Peyer's patch (tissue), 4 donors: ENCODE measurements at regions not wholly inside any gene's neighbourhood (a gene's known extent, or its start where the extent isn't known, plus 50 kb on each side); places are given as distances from the start of the nearest gene placed in this dataset.

Experiments used
- DNase-seq, 3 donors: peaks; one replicate each; pipeline ENCODE4 v3.0.0-alpha.2; 2017 to 2019
- H3K27ac ChIP-seq, 4 donors: fragments of 200-600 bp; sonication (generic); one replicate each; pipeline ENCODE4 v1.5.1; 2016 to 2019
- H3K27me3 ChIP-seq, 2 donors: fragments of 200-600 bp; sonication (generic); one replicate each; pipeline ENCODE4 v1.5.1; 2019
- H3K36me3 ChIP-seq, 3 donors: fragments of 200-600 bp; sonication (generic); one replicate each; pipeline ENCODE4 v1.5.1; 2016 to 2019
- H3K4me1 ChIP-seq, 4 donors: fragments of 200-600 bp; sonication (generic); one replicate each; pipeline ENCODE4 v1.5.1; 2016 to 2019
- H3K4me3 ChIP-seq, 4 donors: fragments of 200-600 bp; sonication (generic); 1 replicate in 3 of 4; 2 replicates in 1 of 4; pipeline ENCODE4 v1.5.1; 2016 to 2019; ENCODE audit warnings: mild to moderate bottlenecking in 1 of 4
- H3K9me3 ChIP-seq, 4 donors: fragments of 200-600 bp; sonication (generic); one replicate each; pipeline ENCODE4 v1.5.1; 2016 to 2019; ENCODE audit warnings: mild to moderate bottlenecking in 1 of 4
- POLR2A ChIP-seq, 2 donors: fragments of 450-650 bp; IDR thresholded peaks; one replicate each; pipeline ENCODE4 v1.5.1; 2017; ENCODE audit warnings: antibody characterized with exemption in 2 of 2, mild to moderate bottlenecking in 2 of 2, moderate library complexity in 2 of 2
- TF ChIP-seq, protein P1 (sequence below), 6 experiments: fragments of 450-650 bp in 4 of 6; fragments of 200-600 bp in 2 of 6; sonication (generic) in 1 of 6; IDR thresholded peaks; one replicate each; pipeline ENCODE4 v1.5.1; 2017 to 2019; ENCODE audit warnings: antibody characterized with exemption in 6 of 6, mild to moderate bottlenecking in 3 of 6, moderate library complexity in 1 of 6

DNA sequence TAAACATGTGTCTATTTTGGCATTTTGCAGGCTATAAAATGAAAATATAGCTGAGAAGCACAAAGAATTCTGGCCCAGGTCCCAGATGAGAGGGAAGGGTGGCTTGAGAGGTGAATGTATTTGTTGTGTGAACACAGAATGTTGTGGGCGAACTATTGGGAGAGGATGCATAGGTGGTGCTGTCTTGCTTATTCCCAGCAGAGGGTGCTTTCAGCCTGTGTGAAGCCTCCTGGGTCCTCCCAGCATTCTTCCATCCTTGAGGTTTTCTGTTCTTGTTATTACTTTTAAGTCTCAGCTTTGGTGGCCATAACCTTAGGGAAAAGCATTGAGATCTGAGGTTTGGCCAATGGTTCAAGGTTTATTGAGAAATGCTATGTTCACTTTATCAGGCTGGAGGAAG, 108.7 kb upstream of the SNX19 start:
- no peaks in the 10 kb centered on the region for H3K27me3 ChIP-seq
- no peaks in the 10 kb centered on the region for H3K4me1 ChIP-seq
- no peak for DNase-seq
- no peak for TF ChIP-seq POLR2A (IDR thresholded peaks at IDR 0.05)
- TF ChIP-seq, protein P1, sequence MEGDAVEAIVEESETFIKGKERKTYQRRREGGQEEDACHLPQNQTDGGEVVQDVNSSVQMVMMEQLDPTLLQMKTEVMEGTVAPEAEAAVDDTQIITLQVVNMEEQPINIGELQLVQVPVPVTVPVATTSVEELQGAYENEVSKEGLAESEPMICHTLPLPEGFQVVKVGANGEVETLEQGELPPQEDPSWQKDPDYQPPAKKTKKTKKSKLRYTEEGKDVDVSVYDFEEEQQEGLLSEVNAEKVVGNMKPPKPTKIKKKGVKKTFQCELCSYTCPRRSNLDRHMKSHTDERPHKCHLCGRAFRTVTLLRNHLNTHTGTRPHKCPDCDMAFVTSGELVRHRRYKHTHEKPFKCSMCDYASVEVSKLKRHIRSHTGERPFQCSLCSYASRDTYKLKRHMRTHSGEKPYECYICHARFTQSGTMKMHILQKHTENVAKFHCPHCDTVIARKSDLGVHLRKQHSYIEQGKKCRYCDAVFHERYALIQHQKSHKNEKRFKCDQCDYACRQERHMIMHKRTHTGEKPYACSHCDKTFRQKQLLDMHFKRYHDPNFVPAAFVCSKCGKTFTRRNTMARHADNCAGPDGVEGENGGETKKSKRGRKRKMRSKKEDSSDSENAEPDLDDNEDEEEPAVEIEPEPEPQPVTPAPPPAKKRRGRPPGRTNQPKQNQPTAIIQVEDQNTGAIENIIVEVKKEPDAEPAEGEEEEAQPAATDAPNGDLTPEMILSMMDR (IDR thresholded peaks at IDR 0.05): no peak
- no peaks in the 10 kb centered on the region for H3K9me3 ChIP-seq
- H3K4me3 ChIP-seq: no peak overlapping the region
- no peaks in the 10 kb centered on the region for H3K36me3 ChIP-seq
- no peak overlapping the region for H3K27ac ChIP-seq

DNA sequence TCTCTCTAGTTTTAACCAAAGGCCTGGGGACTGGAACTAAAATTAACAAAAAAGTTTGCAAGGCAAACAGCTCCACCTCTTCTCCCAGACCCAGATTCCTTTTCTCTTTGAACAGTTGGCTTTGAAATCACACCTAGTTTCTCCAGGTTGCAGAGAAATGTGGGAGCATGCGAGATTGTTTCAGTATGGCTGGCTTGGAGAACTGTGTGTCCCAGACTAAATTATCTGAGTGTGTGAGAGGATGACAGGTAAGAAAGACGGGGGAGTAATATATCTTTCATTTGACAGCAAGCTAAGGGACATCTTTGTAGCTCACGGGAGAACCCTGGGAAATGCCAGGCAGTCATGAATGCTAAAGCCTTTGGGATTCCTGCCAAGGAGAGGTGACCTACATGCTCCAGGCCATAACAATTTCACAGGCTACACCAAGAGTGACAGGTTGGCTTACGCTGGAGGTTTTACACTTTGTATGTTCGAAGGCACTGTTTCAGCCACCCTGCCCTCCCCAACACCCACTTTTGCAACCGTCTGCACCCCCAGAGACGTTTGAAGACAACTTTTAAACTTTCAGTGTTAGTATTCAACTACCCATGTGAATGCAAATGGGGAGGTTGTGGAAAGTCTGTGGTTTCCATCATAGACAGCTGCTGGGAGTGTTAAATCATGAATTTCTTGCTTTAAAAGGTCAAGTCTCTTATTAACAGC, 109.3 kb upstream of the SNX19 start:
- DNase-seq: no peak
- H3K36me3 ChIP-seq: no peaks in the 10 kb centered on the region
- no peaks in the 10 kb centered on the region for H3K27me3 ChIP-seq
- no peaks in the 10 kb centered on the region for H3K4me1 ChIP-seq
- no peak overlapping the region for H3K4me3 ChIP-seq
- H3K9me3 ChIP-seq: no peaks in the 10 kb centered on the region
- TF ChIP-seq, protein P1 (IDR thresholded peaks at IDR 0.05): no peak
- no peak for TF ChIP-seq POLR2A (IDR thresholded peaks at IDR 0.05)
- H3K27ac ChIP-seq: no peak overlapping the region

DNA sequence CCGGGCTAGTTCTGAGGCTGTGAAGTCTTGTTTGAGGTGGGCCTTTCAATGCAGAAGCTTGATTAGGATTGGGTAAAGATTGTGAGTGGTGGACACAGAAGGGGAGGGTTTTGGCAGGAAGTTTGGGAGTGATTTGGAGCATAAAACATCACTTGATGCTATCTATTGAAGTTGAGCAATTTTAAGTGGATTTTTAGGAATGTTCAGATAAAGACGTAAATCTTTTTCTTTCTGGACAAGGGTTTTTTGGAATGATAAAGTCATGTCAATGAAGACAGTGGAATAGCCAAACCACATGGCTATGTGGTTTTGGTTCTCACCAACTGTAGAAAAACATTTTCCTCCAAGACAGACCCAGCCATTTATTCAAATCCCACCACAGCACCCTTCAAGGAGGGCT, 111.2 kb upstream of the SNX19 start:
- Histone ChIP-seq H3K9me3 (no peaks in the 10 kb centered on the region), H3K36me3 (no peaks in the 10 kb centered on the region), H3K4me1 (no peaks in the 10 kb centered on the region), H3K27me3 (no peaks in the 10 kb centered on the region), H3K4me3 (no peak overlapping the region), H3K27ac (no peak overlapping the region)
- no peak for DNase-seq
- TF ChIP-seq, protein P1 (IDR thresholded peaks at IDR 0.05): no peak

DNA sequence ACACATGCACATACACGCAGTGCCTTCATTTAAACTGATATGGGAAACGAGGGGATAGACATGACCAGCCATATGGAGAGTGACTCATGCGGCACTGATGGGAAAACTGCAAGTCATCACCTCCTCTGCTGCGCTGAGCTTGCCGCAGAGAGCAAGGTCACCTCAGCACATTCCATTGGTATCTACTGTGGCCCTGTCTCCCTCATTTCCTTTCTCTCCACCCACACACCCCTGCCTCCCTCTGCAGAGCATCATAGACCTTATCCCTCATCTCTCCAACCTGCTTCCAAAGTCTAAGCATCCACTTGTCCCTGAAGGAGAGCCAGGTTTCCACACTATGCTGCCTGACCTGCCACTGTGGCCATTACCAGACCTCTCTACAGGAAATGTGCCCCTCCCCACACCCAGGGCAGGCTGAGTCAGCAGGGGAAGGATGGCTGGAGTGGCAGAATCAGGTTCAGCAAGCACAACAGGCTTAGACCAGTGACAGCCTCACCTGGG, 116.9 kb upstream of the SNX19 start:
- Histone ChIP-seq H3K9me3 (no peaks in the 10 kb centered on the region), H3K36me3 (no peaks in the 10 kb centered on the region), H3K4me1 (no peaks in the 10 kb centered on the region), H3K4me3 (no peak overlapping the region), H3K27ac (no peak overlapping the region), H3K27me3 (no peaks in the 10 kb centered on the region)
- no peak for DNase-seq
- TF ChIP-seq, protein P1 (IDR thresholded peaks at IDR 0.05): no peak
- TF ChIP-seq POLR2A (IDR thresholded peaks at IDR 0.05): no peak

DNA sequence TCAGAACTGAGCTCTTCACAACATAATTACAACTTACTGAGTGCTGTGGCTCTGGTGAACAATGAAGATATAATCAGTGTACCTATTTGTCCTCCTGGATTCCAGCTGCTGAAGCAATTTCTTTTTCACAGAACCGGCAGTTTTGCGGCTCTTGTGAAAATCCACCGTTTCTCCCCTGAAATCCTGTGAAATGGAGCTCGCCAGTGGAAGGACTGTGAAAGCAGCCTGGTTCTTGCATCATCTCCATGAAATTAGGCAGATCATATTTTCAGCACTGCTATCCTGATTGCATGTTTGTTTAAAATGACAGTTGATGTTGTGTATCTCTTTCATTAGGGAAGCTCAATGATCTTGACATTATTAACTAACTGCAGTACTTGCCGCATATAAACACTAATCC, 120.2 kb upstream of the SNX19 start:
- no peak for DNase-seq
- TF ChIP-seq POLR2A (IDR thresholded peaks at IDR 0.05): no peak
- TF ChIP-seq, protein P1 (IDR thresholded peaks at IDR 0.05): no peak
- Histone ChIP-seq H3K9me3 (no peaks in the 10 kb centered on the region), H3K4me3 (no peak overlapping the region), H3K27ac (no peak overlapping the region), H3K4me1 (no peaks in the 10 kb centered on the region), H3K27me3 (no peaks in the 10 kb centered on the region), H3K36me3 (no peaks in the 10 kb centered on the region)
